Osteocyte (in vitro differentiated cells): ENCODE measurements at regions not wholly inside any gene's neighbourhood (a gene's known extent, or its start where the extent isn't known, plus 50 kb on each side); places are given as distances from the start of the nearest gene placed in this dataset.

ENCODE experiments used
- DNase-seq: peaks from one replicate; pipeline ENCODE4 v3.0.0; 2021; ENCODE audit warnings: mixed read lengths; ENCODE audit not compliant: unreplicated experiment; ENCODE audit errors: extremely low spot score
- H3K27ac Mint-ChIP-seq: one replicate; pipeline ENCODE4 v1.8.0; 2021; ENCODE audit warnings: mild to moderate bottlenecking, mixed read lengths; ENCODE audit not compliant: unreplicated experiment
- H3K27me3 Mint-ChIP-seq: one replicate; pipeline ENCODE4 v1.8.0; 2021; ENCODE audit warnings: mixed read lengths; ENCODE audit not compliant: unreplicated experiment
- H3K36me3 Mint-ChIP-seq: one replicate; pipeline ENCODE4 v1.8.0; 2021; ENCODE audit warnings: mixed read lengths; ENCODE audit not compliant: unreplicated experiment
- H3K4me1 Mint-ChIP-seq: one replicate; pipeline ENCODE4 v1.8.0; 2021; ENCODE audit warnings: mixed read lengths; ENCODE audit not compliant: unreplicated experiment
- H3K4me3 Mint-ChIP-seq: one replicate; pipeline ENCODE4 v1.8.0; 2021; ENCODE audit warnings: mild to moderate bottlenecking, moderate library complexity, mixed read lengths; ENCODE audit not compliant: unreplicated experiment
- H3K9me3 Mint-ChIP-seq: one replicate; pipeline ENCODE4 v1.8.0; 2021; ENCODE audit warnings: mixed read lengths; ENCODE audit not compliant: unreplicated experiment
- TF ChIP-seq, protein P1 (sequence below): fragments of 200-600 bp; sonication (generic); IDR thresholded peaks from 2 replicates; pipeline ENCODE4 v1.5.0; 2021; ENCODE audit warnings: antibody characterized with exemption, mild to moderate bottlenecking, moderate library complexity

DNA sequence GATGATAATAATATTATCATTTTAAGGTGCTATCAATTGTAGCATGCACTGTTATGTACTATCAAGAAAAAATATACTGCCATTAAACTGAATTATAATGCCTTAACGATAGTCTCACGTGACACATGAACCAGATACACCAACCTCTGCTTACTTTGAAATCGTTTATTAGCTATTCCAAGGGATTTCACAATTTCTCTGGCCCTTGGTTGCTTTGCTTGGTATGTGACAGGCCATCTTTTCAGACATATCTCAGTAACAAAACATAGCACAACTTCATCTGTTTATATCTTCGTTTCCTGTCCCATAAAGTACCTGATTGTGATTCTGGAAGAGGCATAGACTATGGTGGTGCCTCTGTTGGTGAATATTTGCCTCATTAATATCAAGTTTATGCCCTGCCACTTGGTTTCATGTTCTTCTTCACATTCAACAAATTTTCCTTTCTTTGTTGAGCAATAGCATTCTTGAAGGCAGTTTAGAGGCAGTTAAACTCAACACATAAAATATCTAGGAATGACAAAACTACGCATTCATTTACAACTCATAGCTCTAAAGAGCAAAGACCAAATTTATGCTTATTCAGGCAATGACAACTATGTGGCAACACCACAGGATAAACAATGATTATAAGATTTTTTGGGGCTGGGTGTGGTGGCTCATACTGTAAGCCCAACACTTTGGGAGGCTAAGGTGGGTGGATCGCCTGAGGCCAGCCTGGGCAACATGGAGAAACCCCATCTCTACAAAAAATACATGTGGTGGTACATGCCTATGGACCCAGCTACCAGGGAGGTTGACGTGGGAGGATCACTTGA lies 84.3 kb downstream of the MCFD2 start:
- no peak for DNase-seq
- no peaks in the 10 kb centered on the region for H3K27me3 Mint-ChIP-seq
- H3K4me3 Mint-ChIP-seq, result no peak overlapping the region
- H3K27ac Mint-ChIP-seq, result no peak overlapping the region
- TF ChIP-seq, protein P1, sequence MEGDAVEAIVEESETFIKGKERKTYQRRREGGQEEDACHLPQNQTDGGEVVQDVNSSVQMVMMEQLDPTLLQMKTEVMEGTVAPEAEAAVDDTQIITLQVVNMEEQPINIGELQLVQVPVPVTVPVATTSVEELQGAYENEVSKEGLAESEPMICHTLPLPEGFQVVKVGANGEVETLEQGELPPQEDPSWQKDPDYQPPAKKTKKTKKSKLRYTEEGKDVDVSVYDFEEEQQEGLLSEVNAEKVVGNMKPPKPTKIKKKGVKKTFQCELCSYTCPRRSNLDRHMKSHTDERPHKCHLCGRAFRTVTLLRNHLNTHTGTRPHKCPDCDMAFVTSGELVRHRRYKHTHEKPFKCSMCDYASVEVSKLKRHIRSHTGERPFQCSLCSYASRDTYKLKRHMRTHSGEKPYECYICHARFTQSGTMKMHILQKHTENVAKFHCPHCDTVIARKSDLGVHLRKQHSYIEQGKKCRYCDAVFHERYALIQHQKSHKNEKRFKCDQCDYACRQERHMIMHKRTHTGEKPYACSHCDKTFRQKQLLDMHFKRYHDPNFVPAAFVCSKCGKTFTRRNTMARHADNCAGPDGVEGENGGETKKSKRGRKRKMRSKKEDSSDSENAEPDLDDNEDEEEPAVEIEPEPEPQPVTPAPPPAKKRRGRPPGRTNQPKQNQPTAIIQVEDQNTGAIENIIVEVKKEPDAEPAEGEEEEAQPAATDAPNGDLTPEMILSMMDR, result no peak
- H3K36me3 Mint-ChIP-seq, result no peaks in the 10 kb centered on the region
- peaks cover 16% of the 10 kb centered on the region for H3K4me1 Mint-ChIP-seq
- no peaks in the 10 kb centered on the region for H3K9me3 Mint-ChIP-seq

DNA sequence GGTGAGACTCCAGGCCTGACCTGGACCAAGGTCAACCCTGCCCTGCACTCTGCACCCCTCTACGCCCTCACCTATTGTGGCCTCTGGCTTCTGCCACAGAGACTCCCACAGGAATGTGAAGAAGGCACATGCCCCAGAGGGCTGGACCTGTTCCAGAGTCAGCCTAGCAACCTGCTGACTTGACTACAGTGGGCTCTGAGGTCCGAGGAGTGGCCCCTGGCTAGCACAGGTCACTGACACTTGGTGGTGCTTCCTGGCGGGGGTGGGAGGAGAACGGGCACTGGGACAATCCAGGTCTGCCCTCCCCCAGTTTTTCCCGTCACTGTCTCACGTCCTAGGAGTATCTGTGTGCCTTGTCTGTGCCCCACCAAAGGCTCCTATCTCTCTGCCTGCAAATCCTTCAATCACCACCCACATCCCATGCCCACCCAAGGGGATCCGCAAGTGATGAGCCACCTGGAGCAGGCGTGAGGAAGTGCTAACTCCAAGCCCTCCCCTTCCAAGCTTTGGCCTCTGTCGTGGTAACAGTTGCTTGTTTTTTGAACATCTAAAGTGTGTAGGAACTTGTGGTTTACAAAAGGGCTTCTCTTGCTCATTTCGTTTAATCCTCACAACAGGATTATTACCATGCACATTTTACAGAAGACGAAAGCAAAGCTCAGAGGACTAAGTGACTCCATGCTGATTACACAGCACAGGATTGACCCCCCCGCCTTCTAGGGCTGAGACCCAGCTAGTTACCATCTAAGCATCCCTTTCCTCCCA lies 86.2 kb downstream of the MCFD2 start:
- Mint-ChIP-seq H3K27me3 (no peaks in the 10 kb centered on the region), H3K36me3 (no peaks in the 10 kb centered on the region), H3K9me3 (no peaks in the 10 kb centered on the region), H3K4me3 (no peak overlapping the region), H3K27ac (no peak overlapping the region), H3K4me1 (peaks cover 20% of the 10 kb centered on the region)
- no peak for DNase-seq
- TF ChIP-seq, protein P1, result no peak

DNA sequence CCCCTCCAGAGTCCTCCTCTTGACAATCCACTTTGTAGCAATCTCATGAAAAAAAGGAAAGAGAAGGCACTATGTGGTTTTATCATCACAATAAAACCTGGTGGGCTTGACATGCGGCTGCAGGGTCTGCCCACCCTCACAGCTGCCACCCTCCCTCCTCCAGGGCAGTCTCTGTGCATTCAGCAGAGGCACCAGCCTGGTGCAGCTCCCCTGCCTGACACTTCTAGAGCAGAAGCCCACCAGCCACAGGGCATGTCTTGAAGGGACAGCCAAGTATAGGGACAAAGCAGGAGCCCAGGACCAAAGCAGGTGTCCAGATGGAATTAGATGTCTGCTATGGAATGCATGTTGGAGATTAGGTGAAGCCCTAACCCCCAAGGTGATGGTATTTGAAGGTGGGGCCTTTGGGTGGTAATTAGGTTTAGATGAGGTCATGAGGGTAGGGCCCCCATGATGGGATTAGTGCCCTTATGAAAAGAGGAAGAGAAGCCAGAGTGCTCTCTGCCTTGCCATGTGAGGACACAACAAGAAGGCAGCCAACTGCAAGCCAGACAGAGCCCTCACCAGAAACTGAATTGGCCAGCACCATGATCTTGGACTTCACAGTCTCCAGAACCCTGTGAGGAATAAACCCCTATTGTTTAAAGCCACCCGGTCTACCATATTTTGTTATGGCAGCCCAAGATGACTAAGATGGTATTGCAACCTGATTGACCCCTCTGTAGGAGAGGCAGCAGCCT lies 86.9 kb downstream of the MCFD2 start:
- Mint-ChIP-seq H3K4me3 (no peak overlapping the region), H3K36me3 (no peaks in the 10 kb centered on the region), H3K27ac (no peak overlapping the region), H3K9me3 (no peaks in the 10 kb centered on the region), H3K27me3 (no peaks in the 10 kb centered on the region), H3K4me1 (peaks cover 22% of the 10 kb centered on the region)
- TF ChIP-seq, protein P1, result no peak
- no peak for DNase-seq

DNA sequence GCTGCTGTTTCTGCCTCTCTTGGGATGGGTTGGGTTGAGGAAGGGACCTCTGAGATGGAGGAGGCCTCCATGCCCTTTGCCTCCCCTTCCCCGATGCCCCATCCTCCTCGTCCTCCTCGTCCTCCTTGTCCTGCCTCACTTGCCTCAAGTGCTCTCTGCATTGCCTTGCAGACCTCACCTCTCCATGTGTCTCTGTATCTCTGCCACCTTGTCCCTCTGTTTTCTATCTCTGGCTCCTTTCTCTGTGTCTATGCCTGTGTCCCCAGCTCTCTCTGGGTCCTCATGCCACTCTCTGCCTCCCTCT lies 87.5 kb downstream of the MCFD2 start:
- H3K27ac Mint-ChIP-seq, result no peak overlapping the region
- H3K9me3 Mint-ChIP-seq, result no peaks in the 10 kb centered on the region
- no peak overlapping the region for H3K4me3 Mint-ChIP-seq
- TF ChIP-seq, protein P1, result no peak
- H3K4me1 Mint-ChIP-seq, result peaks cover 22% of the 10 kb centered on the region
- DNase-seq, result no peak
- H3K27me3 Mint-ChIP-seq, result no peaks in the 10 kb centered on the region
- H3K36me3 Mint-ChIP-seq, result no peaks in the 10 kb centered on the region
